ENCODE measurements at regions not wholly inside any gene's neighbourhood (a gene's known extent, or its start where the extent isn't known, plus 50 kb on each side); places are given as distances from the start of the nearest gene placed in this dataset.
A peak's percentile ranks its signal among the peaks of the same experiment; 100 is the strongest.
"Not testable (repeated sequence)": the region's sequence is repeated elsewhere in the genome, so short reads cannot be mapped to it uniquely, and the experiment has no call there.

DNA sequence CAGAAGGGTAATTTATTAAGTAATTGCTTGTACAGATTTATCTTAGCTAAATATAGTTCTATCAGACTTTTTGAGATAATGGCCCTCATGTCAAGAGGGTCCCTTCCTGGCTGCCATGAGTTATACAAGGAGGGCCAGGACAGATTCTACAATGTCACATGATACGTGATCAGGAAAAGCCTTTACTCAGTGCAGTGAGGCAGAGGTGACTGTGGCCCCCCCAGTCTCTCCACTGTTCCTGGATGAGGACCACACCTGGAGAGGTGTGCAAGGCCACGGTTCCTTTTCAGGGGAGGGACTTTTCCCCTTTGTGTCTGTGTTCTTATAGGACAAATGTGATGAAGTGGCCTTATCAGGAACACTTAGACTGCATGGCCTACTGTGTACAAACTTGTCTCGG, 54.3 kb upstream of the LRCH1 start:
- no peaks in the 10 kb centered on the region for H3K9me3 ChIP-seq (ENCODE audit: insufficient read depth, low read length)
- no peaks in the 10 kb centered on the region for H3K4me1 ChIP-seq (ENCODE audit: insufficient read depth, insufficient read length)
- no peak for TF ChIP-seq SUZ12 (IDR thresholded peaks at IDR 0.05; ENCODE audit: extremely low read depth, insufficient read depth, insufficient read length)
- no peak for TF ChIP-seq YY1 (IDR thresholded peaks at IDR 0.05; ENCODE audit: insufficient read depth, insufficient read length)
- TF ChIP-seq ZNF274 (IDR thresholded peaks at IDR 0.05; ENCODE audit: low read depth, low read length), result no peak
- no peaks in the 10 kb centered on the region for H3K36me3 ChIP-seq (ENCODE audit: insufficient read depth, insufficient read length, low read length)
- no peak overlapping the region for H3K9ac ChIP-seq (ENCODE audit: insufficient read length, low read depth)
- H3K4me3 ChIP-seq (ENCODE audit: insufficient read length, low read depth), result no peak overlapping the region
- DNase-seq (ENCODE audit: low read depth, low spot score), result no peak
- H3K27me3 ChIP-seq (ENCODE audit: insufficient read depth, insufficient read length), result no peaks in the 10 kb centered on the region

DNA sequence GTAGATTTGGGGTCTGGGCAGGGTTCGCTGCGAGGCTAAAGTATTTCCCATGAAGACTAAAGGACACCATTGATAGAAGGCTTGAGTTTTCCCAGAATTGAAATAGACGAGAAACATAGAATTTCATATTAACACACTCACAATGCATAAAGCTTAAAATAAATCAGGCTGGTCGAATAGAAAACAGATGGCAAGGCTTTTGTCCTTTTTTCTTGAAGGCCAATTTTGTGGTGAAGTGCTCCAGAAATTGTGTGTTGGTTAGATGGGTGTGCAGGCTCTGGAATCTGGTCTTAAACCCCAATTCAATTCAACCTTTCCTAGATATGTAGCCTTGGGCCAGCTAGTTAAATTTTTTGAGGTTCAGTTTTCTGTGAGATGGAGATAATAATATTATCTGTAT, 56.9 kb upstream of the LRCH1 start:
- H3K9ac ChIP-seq (ENCODE audit: insufficient read length, low read depth), result no peak overlapping the region
- no peaks in the 10 kb centered on the region for H3K36me3 ChIP-seq (ENCODE audit: insufficient read depth, insufficient read length, low read length)
- no peaks in the 10 kb centered on the region for H3K27me3 ChIP-seq (ENCODE audit: insufficient read depth, insufficient read length)
- TF ChIP-seq ZNF274 (IDR thresholded peaks at IDR 0.05; ENCODE audit: low read depth, low read length) (no peak), YY1 (IDR thresholded peaks at IDR 0.05; ENCODE audit: insufficient read depth, insufficient read length) (no peak), SUZ12 (IDR thresholded peaks at IDR 0.05; ENCODE audit: extremely low read depth, insufficient read depth, insufficient read length) (no peak)
- no peak overlapping the region for H3K4me3 ChIP-seq (ENCODE audit: insufficient read length, low read depth)
- no peak for DNase-seq (ENCODE audit: low read depth, low spot score)
- H3K9me3 ChIP-seq (ENCODE audit: insufficient read depth, low read length), result no peaks in the 10 kb centered on the region
- H3K4me1 ChIP-seq (ENCODE audit: insufficient read depth, insufficient read length), result no peaks in the 10 kb centered on the region

DNA sequence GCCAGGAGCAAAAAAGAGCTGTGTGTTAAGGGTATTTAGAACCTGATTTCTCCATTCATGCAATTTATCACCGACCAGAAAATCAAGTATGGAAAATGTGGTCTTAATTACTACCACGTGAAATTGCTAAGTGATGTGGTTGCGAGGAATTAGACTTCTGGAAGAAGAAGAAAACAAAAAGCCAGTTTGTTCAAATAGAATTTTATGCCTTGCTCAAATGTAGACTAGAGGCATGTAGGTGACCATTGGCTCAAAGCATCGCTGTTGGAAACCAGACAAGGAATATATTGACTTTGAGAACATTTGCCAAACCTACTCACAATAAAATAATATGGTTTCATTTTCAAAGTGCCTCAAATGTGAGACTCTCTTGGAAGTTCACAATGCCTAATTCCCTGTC, 57.3 kb upstream of the LRCH1 start:
- Histone ChIP-seq H3K4me3 (ENCODE audit: insufficient read length, low read depth) (no peak overlapping the region), H3K36me3 (ENCODE audit: insufficient read depth, insufficient read length, low read length) (no peaks in the 10 kb centered on the region), H3K27me3 (ENCODE audit: insufficient read depth, insufficient read length) (no peaks in the 10 kb centered on the region), H3K9me3 (ENCODE audit: insufficient read depth, low read length) (no peaks in the 10 kb centered on the region), H3K4me1 (ENCODE audit: insufficient read depth, insufficient read length) (no peaks in the 10 kb centered on the region), H3K9ac (ENCODE audit: insufficient read length, low read depth) (no peak overlapping the region)
- DNase-seq (ENCODE audit: low read depth, low spot score), result no peak
- TF ChIP-seq SUZ12 (IDR thresholded peaks at IDR 0.05; ENCODE audit: extremely low read depth, insufficient read depth, insufficient read length), result no peak
- TF ChIP-seq YY1 (IDR thresholded peaks at IDR 0.05; ENCODE audit: insufficient read depth, insufficient read length), result no peak
- TF ChIP-seq ZNF274 (IDR thresholded peaks at IDR 0.05; ENCODE audit: low read depth, low read length), result no peak

DNA sequence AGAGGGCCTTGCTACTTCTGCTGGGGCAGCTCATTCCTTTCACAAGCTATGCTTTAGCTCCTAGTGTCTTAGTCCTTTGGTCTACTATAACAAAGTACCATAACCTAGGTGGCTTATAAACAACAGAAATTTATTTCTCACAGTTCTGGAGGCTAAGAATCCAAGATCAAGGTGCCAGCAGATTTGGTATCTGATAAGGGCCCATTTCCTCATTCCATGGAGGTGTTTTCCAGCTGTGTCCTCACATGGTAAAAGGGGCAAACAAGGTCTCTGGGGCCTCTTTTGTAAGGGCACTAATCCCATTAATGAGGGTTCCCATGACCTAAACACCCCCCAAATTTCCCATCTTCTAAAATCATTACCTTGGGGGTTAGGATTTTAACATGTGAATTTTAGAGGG, 57.9 kb upstream of the LRCH1 start:
- Histone ChIP-seq H3K9ac (ENCODE audit: insufficient read length, low read depth) (no peak overlapping the region), H3K4me1 (ENCODE audit: insufficient read depth, insufficient read length) (no peaks in the 10 kb centered on the region), H3K36me3 (ENCODE audit: insufficient read depth, insufficient read length, low read length) (no peaks in the 10 kb centered on the region), H3K27me3 (ENCODE audit: insufficient read depth, insufficient read length) (no peaks in the 10 kb centered on the region), H3K9me3 (ENCODE audit: insufficient read depth, low read length) (no peaks in the 10 kb centered on the region), H3K4me3 (ENCODE audit: insufficient read length, low read depth) (no peak overlapping the region)
- DNase-seq (ENCODE audit: low read depth, low spot score), result no peak
- TF ChIP-seq SUZ12 (IDR thresholded peaks at IDR 0.05; ENCODE audit: extremely low read depth, insufficient read depth, insufficient read length) (no peak), ZNF274 (IDR thresholded peaks at IDR 0.05; ENCODE audit: low read depth, low read length) (no peak), YY1 (IDR thresholded peaks at IDR 0.05; ENCODE audit: insufficient read depth, insufficient read length) (no peak)

DNA sequence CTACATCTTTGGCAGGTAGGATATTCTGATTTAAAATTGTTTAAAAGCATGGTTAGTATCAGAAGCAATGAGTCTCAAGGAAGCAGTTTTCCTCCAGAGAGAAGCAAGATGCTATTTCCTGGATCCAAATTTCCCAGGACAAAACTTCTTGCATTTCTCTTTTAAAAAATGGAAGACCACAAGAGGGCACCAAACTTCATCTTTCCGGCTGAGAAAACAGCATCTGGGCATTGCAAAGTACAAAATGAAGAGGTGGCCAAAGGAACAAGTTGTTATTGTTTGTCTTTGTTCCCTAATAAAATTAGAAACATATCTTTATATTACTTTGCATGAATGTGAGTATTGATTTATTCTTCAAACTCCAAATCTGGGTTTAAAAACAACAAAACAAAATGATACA, 60.0 kb upstream of the LRCH1 start:
- no peak overlapping the region for H3K4me3 ChIP-seq (ENCODE audit: insufficient read length, low read depth)
- TF ChIP-seq SUZ12 (IDR thresholded peaks at IDR 0.05; ENCODE audit: extremely low read depth, insufficient read depth, insufficient read length), result no peak
- TF ChIP-seq YY1 (IDR thresholded peaks at IDR 0.05; ENCODE audit: insufficient read depth, insufficient read length), result no peak
- no peak for TF ChIP-seq ZNF274 (IDR thresholded peaks at IDR 0.05; ENCODE audit: low read depth, low read length)
- H3K4me1 ChIP-seq (ENCODE audit: insufficient read depth, insufficient read length), result no peaks in the 10 kb centered on the region
- no peaks in the 10 kb centered on the region for H3K27me3 ChIP-seq (ENCODE audit: insufficient read depth, insufficient read length)
- peak; percentile 9 for DNase-seq (ENCODE audit: low read depth, low spot score)
- H3K9me3 ChIP-seq (ENCODE audit: insufficient read depth, low read length), result no peaks in the 10 kb centered on the region
- no peaks in the 10 kb centered on the region for H3K36me3 ChIP-seq (ENCODE audit: insufficient read depth, insufficient read length, low read length)
- no peak overlapping the region for H3K9ac ChIP-seq (ENCODE audit: insufficient read length, low read depth)

DNA sequence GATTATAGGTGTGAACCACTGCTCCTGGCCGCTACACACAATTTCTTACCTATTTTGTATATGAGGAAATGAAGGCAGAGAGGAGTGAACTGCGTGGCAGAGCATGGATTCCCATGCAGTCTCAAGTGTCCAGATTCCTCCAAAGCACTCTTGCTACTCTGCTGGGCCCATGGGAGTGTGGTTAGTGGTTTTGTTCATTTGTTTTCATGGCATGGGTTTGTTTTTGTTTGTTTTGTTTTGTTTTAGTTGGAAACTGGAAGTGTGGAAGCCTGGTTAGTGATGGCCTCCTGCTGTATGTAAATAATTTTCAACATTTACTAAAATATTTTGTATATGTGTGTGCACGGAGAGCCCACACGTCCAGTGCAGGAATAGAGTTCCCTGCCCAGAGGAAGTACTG, 61.3 kb upstream of the LRCH1 start:
- H3K27me3 ChIP-seq (ENCODE audit: insufficient read depth, insufficient read length), result no peaks in the 10 kb centered on the region
- no peaks in the 10 kb centered on the region for H3K4me1 ChIP-seq (ENCODE audit: insufficient read depth, insufficient read length)
- no peak for DNase-seq (ENCODE audit: low read depth, low spot score)
- no peak overlapping the region for H3K9ac ChIP-seq (ENCODE audit: insufficient read length, low read depth)
- H3K36me3 ChIP-seq (ENCODE audit: insufficient read depth, insufficient read length, low read length), result no peaks in the 10 kb centered on the region
- no peak overlapping the region for H3K4me3 ChIP-seq (ENCODE audit: insufficient read length, low read depth)
- TF ChIP-seq SUZ12 (IDR thresholded peaks at IDR 0.05; ENCODE audit: extremely low read depth, insufficient read depth, insufficient read length) (no peak), ZNF274 (IDR thresholded peaks at IDR 0.05; ENCODE audit: low read depth, low read length) (no peak), YY1 (IDR thresholded peaks at IDR 0.05; ENCODE audit: insufficient read depth, insufficient read length) (no peak)
- no peaks in the 10 kb centered on the region for H3K9me3 ChIP-seq (ENCODE audit: insufficient read depth, low read length)

DNA sequence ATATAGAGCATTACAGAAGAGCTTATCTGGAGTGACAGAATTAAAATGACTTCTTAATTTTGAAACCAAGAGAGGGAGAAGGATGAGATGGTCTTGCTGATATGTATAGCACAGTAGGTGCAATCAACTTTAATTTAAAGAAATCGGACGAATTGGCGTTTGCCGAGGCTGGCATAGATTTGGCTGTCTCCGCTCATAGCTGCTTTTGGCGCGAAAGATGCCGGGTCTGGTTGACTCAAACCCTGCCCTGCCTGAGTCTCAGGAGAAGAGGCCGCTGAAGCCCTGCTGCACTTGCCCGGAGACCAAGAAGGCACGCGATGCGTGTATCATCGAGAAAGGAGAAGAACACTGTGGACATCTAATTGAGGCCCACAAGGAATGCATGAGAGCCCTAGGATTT, 62.3 kb upstream of the LRCH1 start:
- H3K9ac ChIP-seq (ENCODE audit: insufficient read length, low read depth); H3K9me3 ChIP-seq (ENCODE audit: insufficient read depth, low read length); H3K36me3 ChIP-seq (ENCODE audit: insufficient read depth, insufficient read length, low read length); DNase-seq (ENCODE audit: low read depth, low spot score); H3K4me3 ChIP-seq (ENCODE audit: insufficient read length, low read depth); H3K27me3 ChIP-seq (ENCODE audit: insufficient read depth, insufficient read length); H3K4me1 ChIP-seq (ENCODE audit: insufficient read depth, insufficient read length): not testable (repeated sequence)

DNA sequence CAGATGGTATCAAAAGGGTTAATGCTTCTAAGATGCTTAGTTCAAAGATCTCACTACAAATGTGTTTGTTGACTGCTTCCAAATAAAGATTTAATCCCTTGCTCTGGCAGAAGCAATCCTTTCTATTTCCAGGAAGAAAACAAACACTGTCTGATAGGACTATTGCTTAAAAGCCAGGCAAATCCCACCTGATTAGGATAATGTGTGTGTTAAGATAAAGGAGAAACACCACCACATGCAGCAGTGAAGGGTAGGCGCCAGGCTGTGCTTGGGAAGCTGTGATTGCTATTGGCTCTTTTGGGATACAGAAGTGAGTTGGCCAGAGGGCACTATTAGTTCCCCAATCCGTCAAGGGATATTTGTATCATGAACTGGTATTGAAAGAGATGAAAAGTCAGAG, 62.8 kb upstream of the LRCH1 start:
- Histone ChIP-seq H3K27me3 (ENCODE audit: insufficient read depth, insufficient read length) (no peaks in the 10 kb centered on the region), H3K36me3 (ENCODE audit: insufficient read depth, insufficient read length, low read length) (no peaks in the 10 kb centered on the region), H3K4me3 (ENCODE audit: insufficient read length, low read depth) (no peak overlapping the region), H3K9me3 (ENCODE audit: insufficient read depth, low read length) (peaks cover 7% of the 10 kb centered on the region; the same call in 1 of the 2 replicates), H3K9ac (ENCODE audit: insufficient read length, low read depth) (no peak overlapping the region), H3K4me1 (ENCODE audit: insufficient read depth, insufficient read length) (no peaks in the 10 kb centered on the region)
- no peak for DNase-seq (ENCODE audit: low read depth, low spot score)
- TF ChIP-seq ZNF274 (IDR thresholded peaks at IDR 0.05; ENCODE audit: low read depth, low read length) (no peak), SUZ12 (IDR thresholded peaks at IDR 0.05; ENCODE audit: extremely low read depth, insufficient read depth, insufficient read length) (no peak), YY1 (IDR thresholded peaks at IDR 0.05; ENCODE audit: insufficient read depth, insufficient read length) (no peak)
